NCI-H2227 (cell line): ENCODE measurements at regions not wholly inside any gene's neighbourhood (a gene's known extent, or its start where the extent isn't known, plus 50 kb on each side); places are given as distances from the start of the nearest gene placed in this dataset.
"Not testable (repeated sequence)": the region's sequence is repeated elsewhere in the genome, so short reads cannot be mapped to it uniquely, and the experiment has no call there.

Experiments used
- DNase-seq: peaks from one replicate; lab custom pipeline; 2025; ENCODE audit not compliant: unreplicated experiment; lab: John Stamatoyannopoulos, UW

- DNase-seq, result not testable (repeated sequence)
These were observed 278.2 kb downstream of the ANAPC1 start for GRCh38 chr2:111605798-111606197.

GRCh38 chr2:111606632-111607031, 277.4 kb downstream of the ANAPC1 start:
- not testable (repeated sequence) for DNase-seq

GRCh38 chr2:111609146-111609844, 274.7 kb downstream of the ANAPC1 start:
- DNase-seq, result not testable (repeated sequence)

GRCh38 chr2:111610035-111610434, 274.0 kb downstream of the ANAPC1 start:
- not testable (repeated sequence) for DNase-seq

GRCh38 chr2:111616651-111617218, 267.3 kb downstream of the ANAPC1 start:
- no peak for DNase-seq

- DNase-seq, result no peak
These were observed 266.4 kb downstream of the ANAPC1 start for GRCh38 chr2:111617299-111618225.

- no peak for DNase-seq
These were observed 265.6 kb downstream of the ANAPC1 start for GRCh38 chr2:111618226-111618977.

- no peak for DNase-seq
These were observed 264.8 kb downstream of the ANAPC1 start for GRCh38 chr2:111618978-111619902.

GRCh38 chr2:111620281-111620680, 263.7 kb downstream of the ANAPC1 start:
- DNase-seq, result no peak

- no peak for DNase-seq
These were observed 261.1 kb downstream of the ANAPC1 start for GRCh38 chr2:111622859-111623258.

- DNase-seq, result no peak
These were observed 260.6 kb downstream of the ANAPC1 start for GRCh38 chr2:111623380-111623779.

- DNase-seq, result no peak
These were observed 259.4 kb downstream of the ANAPC1 start for GRCh38 chr2:111624411-111625156.

- DNase-seq, result not testable (repeated sequence)
These were observed 258.8 kb downstream of the ANAPC1 start for GRCh38 chr2:111625157-111625537.

GRCh38 chr2:111626037-111626864, 257.7 kb downstream of the ANAPC1 start:
- no peak for DNase-seq

GRCh38 chr2:111626865-111627163, 257.2 kb downstream of the ANAPC1 start:
- DNase-seq, result no peak

- no peak for DNase-seq
These were observed 256.7 kb downstream of the ANAPC1 start for GRCh38 chr2:111627256-111627655.

GRCh38 chr2:111628221-111628620, 255.8 kb downstream of the ANAPC1 start:
- no peak for DNase-seq

GRCh38 chr2:111629983-111630382, 254.0 kb downstream of the ANAPC1 start:
- no peak for DNase-seq

GRCh38 chr2:111632661-111633060, 251.3 kb downstream of the ANAPC1 start:
- DNase-seq, result no peak
